ENCODE measurements at regions not wholly inside any gene's neighbourhood (a gene's known extent, or its start where the extent isn't known, plus 50 kb on each side); places are given as distances from the start of the nearest gene placed in this dataset.

DNA sequence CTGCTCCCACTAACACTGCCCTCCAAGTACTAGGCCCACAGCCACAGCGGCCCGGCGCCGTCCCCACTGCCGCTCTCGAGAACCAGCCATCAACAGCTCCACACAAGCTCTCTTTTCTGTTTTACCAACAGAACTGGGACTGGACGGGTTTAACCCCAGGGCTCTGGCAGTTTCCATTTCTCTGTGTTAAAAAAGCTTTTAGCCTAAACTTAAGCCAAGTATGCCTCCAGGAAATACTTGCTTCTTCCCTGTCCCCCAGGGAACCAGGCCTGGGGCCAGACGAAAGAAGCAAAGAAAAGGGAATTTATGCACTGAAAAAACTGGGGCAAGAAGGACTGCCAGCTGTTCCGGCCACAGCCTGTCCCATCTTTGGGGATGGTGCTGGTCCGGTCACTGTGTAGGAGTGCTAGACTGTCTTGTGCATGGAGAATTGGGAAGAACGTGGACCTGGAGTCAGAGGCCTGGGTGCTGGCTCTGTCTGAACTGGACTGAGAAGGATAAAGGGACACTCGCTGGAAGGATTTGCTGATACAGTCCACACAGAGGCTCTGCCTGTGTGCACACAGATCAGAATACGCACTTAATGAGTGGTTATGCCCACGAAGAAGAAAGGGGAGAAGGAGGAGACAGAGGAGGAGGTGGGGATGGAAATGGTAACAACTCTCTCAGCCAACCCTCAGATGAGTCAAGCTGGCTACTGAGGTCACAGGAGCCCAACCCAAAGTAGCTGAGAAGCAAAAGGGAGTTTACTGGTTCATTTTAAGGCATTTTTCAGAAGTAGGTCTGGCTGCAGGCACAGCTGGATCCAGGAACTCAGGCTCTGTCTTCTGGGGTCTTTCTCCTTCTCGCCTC, 254.4 kb upstream of the PMEPA1 start:
- TF ChIP-seq, protein P1, sequence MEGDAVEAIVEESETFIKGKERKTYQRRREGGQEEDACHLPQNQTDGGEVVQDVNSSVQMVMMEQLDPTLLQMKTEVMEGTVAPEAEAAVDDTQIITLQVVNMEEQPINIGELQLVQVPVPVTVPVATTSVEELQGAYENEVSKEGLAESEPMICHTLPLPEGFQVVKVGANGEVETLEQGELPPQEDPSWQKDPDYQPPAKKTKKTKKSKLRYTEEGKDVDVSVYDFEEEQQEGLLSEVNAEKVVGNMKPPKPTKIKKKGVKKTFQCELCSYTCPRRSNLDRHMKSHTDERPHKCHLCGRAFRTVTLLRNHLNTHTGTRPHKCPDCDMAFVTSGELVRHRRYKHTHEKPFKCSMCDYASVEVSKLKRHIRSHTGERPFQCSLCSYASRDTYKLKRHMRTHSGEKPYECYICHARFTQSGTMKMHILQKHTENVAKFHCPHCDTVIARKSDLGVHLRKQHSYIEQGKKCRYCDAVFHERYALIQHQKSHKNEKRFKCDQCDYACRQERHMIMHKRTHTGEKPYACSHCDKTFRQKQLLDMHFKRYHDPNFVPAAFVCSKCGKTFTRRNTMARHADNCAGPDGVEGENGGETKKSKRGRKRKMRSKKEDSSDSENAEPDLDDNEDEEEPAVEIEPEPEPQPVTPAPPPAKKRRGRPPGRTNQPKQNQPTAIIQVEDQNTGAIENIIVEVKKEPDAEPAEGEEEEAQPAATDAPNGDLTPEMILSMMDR (IDR thresholded peaks at IDR 0.05): no peak
- no peak for TF ChIP-seq POLR2A (IDR thresholded peaks at IDR 0.05)
